GM23338 (cell line): ENCODE measurements at regions not wholly inside any gene's neighbourhood (a gene's known extent, or its start where the extent isn't known, plus 50 kb on each side); places are given as distances from the start of the nearest gene placed in this dataset.

Experiments
- ATAC-seq: fragments of 200-7000 bp; cut with Tn5 transposase; 3 replicates; pipeline ENCODE4 v1.9.1; 2020
- DNase-seq: peaks from one replicate; pipeline ENCODE4 v3.0.0-alpha.2; 2015; ENCODE audit warnings: low spot score
- H2AFZ ChIP-seq: fragments of 200-600 bp; sonication (generic); 2 replicates; pipeline ENCODE4 v1.8.0; 2016; ENCODE audit warnings: antibody characterized with exemption, mild to moderate bottlenecking, moderate library complexity
- H3F3A ChIP-seq: fragments of 200-600 bp; sonication (generic); replicated peaks from 2 replicates; pipeline ENCODE4 v1.8.0; 2017; ENCODE audit warnings: antibody characterized with exemption, mixed run types, low read depth
- H3K27ac ChIP-seq: fragments of 200-600 bp; sonication (generic); 2 replicates; pipeline ENCODE4 v1.6.1; 2016; ENCODE audit warnings: low read depth
- H3K27me3 ChIP-seq: fragments of 200-600 bp; sonication (generic); 2 replicates; pipeline ENCODE4 v1.8.0; 2016; ENCODE audit warnings: mild to moderate bottlenecking, mixed run types, moderate library complexity; ENCODE audit not compliant: insufficient read depth
- H3K36me3 ChIP-seq: fragments of 200-600 bp; sonication (generic); 2 replicates; pipeline ENCODE4 v1.8.0; 2016; ENCODE audit warnings: mild to moderate bottlenecking; ENCODE audit not compliant: insufficient read depth
- H3K4me1 ChIP-seq: fragments of 200-600 bp; sonication (generic); 2 replicates; pipeline ENCODE4 v1.8.0; 2016; ENCODE audit warnings: mild to moderate bottlenecking, moderate library complexity; ENCODE audit not compliant: insufficient read depth
- H3K4me2 ChIP-seq: fragments of 200-600 bp; sonication (generic); 2 replicates; pipeline ENCODE4 v1.7.1; 2017; ENCODE audit warnings: mixed run types
- H3K4me3 ChIP-seq: fragments of 200-600 bp; sonication (generic); 2 replicates; pipeline ENCODE4 v1.6.1; 2016; ENCODE audit warnings: mixed run types
- H3K79me2 ChIP-seq: fragments of 200-600 bp; sonication (generic); replicated peaks from 2 replicates; pipeline ENCODE4 v1.8.0; 2017; ENCODE audit warnings: mild to moderate bottlenecking; ENCODE audit not compliant: insufficient read depth
- H3K9me2 ChIP-seq: fragments of 200-600 bp; sonication (generic); 2 replicates; pipeline ENCODE4 v1.8.0; 2017; ENCODE audit not compliant: insufficient read depth
- H4K20me1 ChIP-seq: fragments of 200-600 bp; sonication (generic); replicated peaks from 2 replicates; pipeline ENCODE4 v1.8.0; 2017; ENCODE audit warnings: mild to moderate bottlenecking; ENCODE audit not compliant: insufficient read depth
- H3K27ac Mint-ChIP-seq: 2 replicates; pipeline ENCODE4 v1.8.0; 2020; ENCODE audit warnings: inconsistent platforms, mild to moderate bottlenecking, moderate library complexity, mixed read lengths
- H3K27me3 Mint-ChIP-seq: 3 replicates; pipeline ENCODE4 v1.8.0; 2022; ENCODE audit warnings: low read depth, mild to moderate bottlenecking, moderate library complexity, mixed read lengths, inconsistent platforms; ENCODE audit not compliant: insufficient read depth, poor library complexity
- H3K36me3 Mint-ChIP-seq: 3 replicates; pipeline ENCODE4 v1.8.0; 2021; ENCODE audit warnings: low read depth, mild to moderate bottlenecking, inconsistent platforms, moderate library complexity, mixed read lengths
- H3K4me1 Mint-ChIP-seq: 3 replicates; pipeline ENCODE4 v1.8.0; 2020; ENCODE audit warnings: mild to moderate bottlenecking, inconsistent platforms, mixed read lengths
- H3K4me3 Mint-ChIP-seq: 3 replicates; pipeline ENCODE4 v1.8.0; 2021; ENCODE audit warnings: moderate library complexity, mild to moderate bottlenecking, inconsistent platforms, mixed read lengths
- H3K9me3 Mint-ChIP-seq: 3 replicates; pipeline ENCODE4 v1.8.0; 2020; ENCODE audit warnings: moderate library complexity, mild to moderate bottlenecking, inconsistent platforms, mixed read lengths
- CREB1 ChIP-seq: fragments of 250-450 bp; sonication (Bioruptor Pico); IDR thresholded peaks from 2 replicates; pipeline ENCODE4 v1.5.0; 2020; ENCODE audit warnings: low read depth, mild to moderate bottlenecking, moderate library complexity
- ETS1 ChIP-seq: IDR thresholded peaks from 2 replicates; pipeline ENCODE4 v1.6.1; 2016; ENCODE audit warnings: antibody characterized with exemption
- EZH2 ChIP-seq: fragments of 200-600 bp; sonication (generic); IDR thresholded peaks from one replicate; pipeline ENCODE4 v1.8.0; 2017; ENCODE audit warnings: antibody characterized with exemption, mild to moderate bottlenecking, low read depth; ENCODE audit not compliant: unreplicated experiment
- EZH2phosphoT487 ChIP-seq: fragments of 200-600 bp; sonication (generic); IDR thresholded peaks from one replicate; pipeline ENCODE4 v1.8.1; 2018; ENCODE audit warnings: antibody characterized with exemption; ENCODE audit not compliant: unreplicated experiment
- JUNB ChIP-seq: IDR thresholded peaks from one replicate; pipeline ENCODE4 v1.6.1; 2016; ENCODE audit warnings: antibody characterized with exemption; ENCODE audit not compliant: unreplicated experiment
- NANOG ChIP-seq: IDR thresholded peaks from 2 replicates; pipeline ENCODE4 v1.6.1; 2016; ENCODE audit warnings: antibody characterized with exemption, borderline replicate concordance
- REST ChIP-seq: IDR thresholded peaks from one replicate; pipeline ENCODE4 v1.6.1; 2018; ENCODE audit warnings: antibody characterized with exemption; ENCODE audit not compliant: unreplicated experiment
- STAT1 ChIP-seq: IDR thresholded peaks from one replicate; pipeline ENCODE4 v1.6.1; 2016; ENCODE audit warnings: antibody characterized with exemption; ENCODE audit not compliant: unreplicated experiment
- ZNF114 ChIP-seq: fragments of 250-450 bp; sonication (Bioruptor Pico); IDR thresholded peaks from 2 replicates; pipeline ENCODE4 v1.5.0; 2020; ENCODE audit warnings: mild to moderate bottlenecking, moderate library complexity
- ZNF331 ChIP-seq: fragments of 250-450 bp; sonication (Bioruptor Pico); IDR thresholded peaks from 2 replicates; pipeline ENCODE4 v1.5.0; 2020; ENCODE audit warnings: low read depth, mild to moderate bottlenecking, moderate library complexity
- ZNF462 ChIP-seq: fragments of 250-450 bp; sonication (Bioruptor Pico); IDR thresholded peaks from 2 replicates; pipeline ENCODE4 v1.5.0; 2020; ENCODE audit warnings: mild to moderate bottlenecking, moderate library complexity

GRCh38 chr14:58789736-58790135 lies 152.0 kb downstream of the DACT1 start (continued):
- TF ChIP-seq ZNF462 (no peak), EZH2phosphoT487 (no peak), EZH2 (no peak), ETS1 (no peak)

- H3K4me2 ChIP-seq = no peak overlapping the region
- H3F3A ChIP-seq = no peaks in the 10 kb centered on the region
- no peaks in the 10 kb centered on the region for H3K79me2 ChIP-seq
- TF ChIP-seq CREB1 (CRISPR knock-in tag) (no peak), JUNB (no peak), STAT1 (no peak), NANOG (no peak), ZNF331 (no peak), ETS1 (no peak), REST (no peak), EZH2 (no peak), ZNF114 (CRISPR knock-in tag) (no peak)
- H3K4me1 ChIP-seq = peaks cover 18% of the 10 kb centered on the region
- no peak overlapping the region for H3K27ac ChIP-seq
- Mint-ChIP-seq H3K27me3 (peaks cover 2% of the 10 kb centered on the region), H3K9me3 (no peaks in the 10 kb centered on the region; the same call in 2 of the 3 replicates), H3K4me1 (peaks cover 18% of the 10 kb centered on the region), H3K27ac (no peak overlapping the region), H3K36me3 (no peaks in the 10 kb centered on the region), H3K4me3 (no peak overlapping the region)
- no peaks in the 10 kb centered on the region; the same call in 1 of the 2 replicates for H4K20me1 ChIP-seq
- H3K9me2 ChIP-seq = peaks cover 1% of the 10 kb centered on the region; the same call in 1 of the 2 replicates
- H3K4me3 ChIP-seq = no peak overlapping the region
- H3K27me3 ChIP-seq = no peaks in the 10 kb centered on the region; the same call in 1 of the 2 replicates
- no peak for DNase-seq
- no peak overlapping the region for H2AFZ ChIP-seq
- H3K36me3 ChIP-seq = no peaks in the 10 kb centered on the region
- no peak for ATAC-seq
Observed at GRCh38 chr14:58792416-58792815, 154.7 kb downstream of the DACT1 start.
